IMR-90 (cell line): ENCODE measurements at regions not wholly inside any gene's neighbourhood (a gene's known extent, or its start where the extent isn't known, plus 50 kb on each side); places are given as distances from the start of the nearest gene placed in this dataset.
A peak's percentile ranks its signal among the peaks of the same experiment; 100 is the strongest.

Experiments used
- ATAC-seq: fragments of 200-7000 bp; cut with Tn5 transposase; 2 replicates; pipeline ENCODE4 v1.9.1; 2020; ENCODE audit warnings: low read depth, mild to moderate bottlenecking, moderate library complexity
- BruUV-seq: library from RNA; stranded (reverse); fragments of 400-500 nt; replicated peaks from 2 replicates; lab custom pipeline; 2021; lab: Mats Ljungman, UMichigan
- CTCF ChIA-PET: fragments of 300-600 bp; formaldehyde crosslinking; extraction: SDS; loops from one replicate; lab custom pipeline; 2021; ENCODE audit warnings: antibody characterized with exemption; lab: Yijun Ruan, JAX
- POLR2A ChIA-PET: fragments of 300-600 bp; sonication (Branson Sonifier 250); formaldehyde crosslinking; loops from one replicate; lab custom pipeline; 2022; ENCODE audit warnings: antibody characterized with exemption; ENCODE audit not compliant: unreplicated experiment; lab: Charles Lee
- DNase-seq: peaks from one replicate; pipeline ENCODE4 v3.0.0; 2013
- H2AFZ ChIP-seq: replicated peaks from 2 replicates; pipeline ENCODE3; 2013; ENCODE audit warnings: low read length, mild to moderate bottlenecking; ENCODE audit not compliant: poor library complexity
- H2AK5ac ChIP-seq: 2 replicates; pipeline ENCODE4 v1.6.1; 2013; ENCODE audit warnings: low read depth, low read length, inconsistent platforms
- H2AK9ac ChIP-seq: replicated peaks from 2 replicates; pipeline ENCODE3; 2013; ENCODE audit warnings: mild to moderate bottlenecking, low read depth, low read length, moderate library complexity; ENCODE audit not compliant: poor library complexity
- H2BK120ac ChIP-seq: 2 replicates; pipeline ENCODE4 v1.6.1; 2013; ENCODE audit warnings: low read depth, low read length, inconsistent platforms
- H2BK15ac ChIP-seq: 3 replicates; pipeline ENCODE4 v1.6.1; 2013; ENCODE audit warnings: low read depth, low read length, inconsistent platforms
- H2BK20ac ChIP-seq: 2 replicates; pipeline ENCODE4 v1.6.1; 2013; ENCODE audit warnings: low read depth, mild to moderate bottlenecking, inconsistent platforms, low read length, moderate library complexity
- H2BK5ac ChIP-seq: 2 replicates; pipeline ENCODE4 v1.6.1; 2013; ENCODE audit warnings: mild to moderate bottlenecking, low read depth, low read length, inconsistent platforms; ENCODE audit not compliant: poor library complexity, severe bottlenecking
- H3K14ac ChIP-seq: replicated peaks from 2 replicates; pipeline ENCODE4 v1.6.1; 2013; ENCODE audit warnings: low read depth, low read length, inconsistent platforms
- H3K18ac ChIP-seq: 2 replicates; pipeline ENCODE4 v1.6.1; 2013; ENCODE audit warnings: low read depth, low read length, control low read depth
- H3K23ac ChIP-seq: 2 replicates; pipeline ENCODE4 v1.6.1; 2013; ENCODE audit warnings: low read depth, low read length, inconsistent platforms
- H3K27ac ChIP-seq: 2 replicates; pipeline ENCODE4 v1.5.1; 2013; ENCODE audit warnings: mild to moderate bottlenecking, control low read depth, low read length; ENCODE audit not compliant: insufficient read depth
- H3K27me3 ChIP-seq: 2 replicates; pipeline ENCODE4 v1.6.1; 2013; ENCODE audit warnings: low read length; ENCODE audit not compliant: control insufficient read depth, insufficient read depth
- H3K36me3 ChIP-seq: 2 replicates; pipeline ENCODE4 v1.6.1; 2013; ENCODE audit warnings: low read length, mixed read lengths; ENCODE audit not compliant: control insufficient read depth, insufficient read depth
- H3K4ac ChIP-seq: 2 replicates; pipeline ENCODE4 v1.6.1; 2013; ENCODE audit warnings: low read depth, low read length, inconsistent platforms
- H3K4me1 ChIP-seq: 2 replicates; pipeline ENCODE4 v1.6.1; 2013; ENCODE audit warnings: low read length, mixed read lengths; ENCODE audit not compliant: control insufficient read depth, insufficient read depth
- H3K4me2 ChIP-seq: 2 replicates; pipeline ENCODE4 v1.6.1; 2013; ENCODE audit warnings: low read depth, mild to moderate bottlenecking, control low read depth, low read length, moderate library complexity
- H3K4me3 ChIP-seq: 2 replicates; pipeline ENCODE4 v1.5.1; 2013; ENCODE audit warnings: low read depth, mild to moderate bottlenecking, control low read depth, low read length, moderate library complexity; ENCODE audit not compliant: insufficient read depth
- H3K56ac ChIP-seq: 2 replicates; pipeline ENCODE4 v1.6.1; 2013; ENCODE audit warnings: low read length, inconsistent platforms; ENCODE audit not compliant: insufficient read depth; ENCODE audit errors: extremely low read depth
- H3K79me1 ChIP-seq, 2 experiments: 2 replicates each; pipeline ENCODE4 v1.6.1; 2013; ENCODE audit warnings: low read length in 2 of 2, inconsistent platforms in 1 of 2, low read depth in 1 of 2
- H3K9ac ChIP-seq: 2 replicates; pipeline ENCODE4 v1.6.1; 2013; ENCODE audit warnings: low read depth, low read length, control low read depth
- H3K9me1 ChIP-seq: 2 replicates; pipeline ENCODE4 v1.6.1; 2013; ENCODE audit warnings: low read length, inconsistent platforms; ENCODE audit not compliant: insufficient read depth
- H3K9me3 ChIP-seq: 2 replicates; pipeline ENCODE4 v1.6.1; 2013; ENCODE audit warnings: low read length; ENCODE audit not compliant: control insufficient read depth, insufficient read depth
- H4K20me1 ChIP-seq: 2 replicates; pipeline ENCODE4 v1.6.1; 2013; ENCODE audit warnings: low read length, inconsistent platforms; ENCODE audit not compliant: insufficient read depth
- H4K5ac ChIP-seq: 2 replicates; pipeline ENCODE4 v1.6.1; 2013; ENCODE audit warnings: mild to moderate bottlenecking, low read depth, low read length, control low read depth
- H4K8ac ChIP-seq, 2 experiments: 2 replicates each; pipeline ENCODE4 v1.6.1; 2013; ENCODE audit warnings: low read depth in 2 of 2, low read length in 2 of 2, control low read depth in 1 of 2, inconsistent platforms in 1 of 2
- H4K91ac ChIP-seq: 2 replicates; pipeline ENCODE4 v1.6.1; 2013; ENCODE audit warnings: low read depth, low read length, inconsistent platforms; ENCODE audit not compliant: insufficient read depth
- FOS ChIP-seq: fragments of 150-350 bp; IDR thresholded peaks from 2 replicates; pipeline ENCODE4 v1.6.1; 2016; ENCODE audit warnings: low read depth, low read length
- MAZ ChIP-seq: IDR thresholded peaks from 2 replicates; pipeline ENCODE4 v1.6.1; 2012; ENCODE audit warnings: low read depth, mild to moderate bottlenecking, low read length, improper control_type of control experiment, moderate library complexity, borderline replicate concordance
- NFE2L2 ChIP-seq: fragments of 150-350 bp; IDR thresholded peaks from 2 replicates; pipeline ENCODE4 v1.6.1; 2016; ENCODE audit warnings: low read depth, mild to moderate bottlenecking, low read length
- RAD21 ChIP-seq: IDR thresholded peaks from 2 replicates; pipeline ENCODE4 v1.6.1; 2012; ENCODE audit warnings: low read length, improper control_type of control experiment
- WGBS, 2 experiments: methylation state at CpG; one replicate each; pipeline versions ENCODE4 v1.1.5 to v1.1.7; 2013; ENCODE audit warnings: missing lambda C conversion rate in 2 of 2; ENCODE audit not compliant: insufficient read length in 1 of 2; ENCODE audit errors: extremely low coverage in 2 of 2; 5-methylcytosine and 5-hydroxymethylcytosine counted together
- dilution Hi-C: fragments of 300-500 bp; cut with HindIII; formaldehyde crosslinking; loops from one replicate; pipeline ENCODE4 v1.14.3; 2018; ENCODE audit warnings: low sequenced_read_pairs; ENCODE audit not compliant: unreplicated experiment
- in situ Hi-C: fragments of 300-500 bp; cut with MboI; formaldehyde crosslinking; loops from 3 replicates; pipeline ENCODE4 v1.14.3; 2019; ENCODE audit warnings: low sequenced_read_pairs, inconsistent platforms, mixed read lengths
- intact Hi-C: fragments of 100-400 bp; cut with micrococcal nuclease; formaldehyde crosslinking; loops from 2 replicates; pipeline ENCODE4 v1.10.0; 2022
- TF ChIP-seq, protein P1 (sequence below): fragments of 150-350 bp; IDR thresholded peaks from 2 replicates; pipeline ENCODE4 v1.6.1; 2017; ENCODE audit warnings: mild to moderate bottlenecking, antibody characterized with exemption, low read length, low read depth

DNA sequence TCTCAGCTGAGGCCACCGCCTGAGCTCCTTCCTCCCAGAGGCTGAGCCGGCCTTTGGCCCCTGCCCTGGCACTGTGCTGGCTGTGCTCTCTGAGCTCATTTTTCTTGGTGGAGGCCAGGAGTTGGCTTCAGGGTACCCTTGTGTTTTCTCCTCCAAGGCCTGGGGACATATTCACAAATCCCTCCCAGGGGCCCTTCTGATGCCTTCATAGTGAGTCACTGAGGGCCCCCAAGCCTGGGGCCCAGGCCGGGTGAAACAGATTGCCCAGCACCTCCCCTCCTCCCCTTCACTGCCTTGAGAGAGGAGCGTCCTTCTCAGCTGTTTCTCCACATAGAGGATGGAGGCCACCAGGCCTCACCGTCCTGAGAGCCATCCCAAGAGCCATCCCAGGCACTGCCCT, 105.8 kb downstream of the SIK1 start:
- ATAC-seq = peak; percentile 33
- Histone ChIP-seq H4K5ac (no peak overlapping the region), H2BK120ac (no peak overlapping the region), H4K91ac (peak overlapping the region; percentile 54), H3K14ac (no peak overlapping the region), H4K8ac (no peak overlapping the region), H4K20me1 (no peaks in the 10 kb centered on the region), H3K4me2 (no peak overlapping the region), H2BK20ac (no peak overlapping the region), H3K23ac (no peak overlapping the region), H3K9me1 (no peaks in the 10 kb centered on the region), H3K9me3 (peaks cover 10% of the 10 kb centered on the region), H3K4me3 (no peak overlapping the region), H3K36me3 (no peaks in the 10 kb centered on the region), H3K9ac (no peak overlapping the region), H2BK15ac (no peak overlapping the region), H2AK9ac (no peak overlapping the region), H2BK5ac (no peak overlapping the region), H3K79me1 (no peaks in the 10 kb centered on the region), H3K56ac (no peak overlapping the region), H3K27ac (no peak overlapping the region), H3K18ac (no peak overlapping the region), H3K4ac (no peak overlapping the region), H3K27me3 (peaks cover 10% of the 10 kb centered on the region), H2AK5ac (no peak overlapping the region; the same call in 1 of the 2 replicates), H2AFZ (peak overlapping the region; percentile 28), H3K4me1 (peaks cover 13% of the 10 kb centered on the region)
- TF ChIP-seq FOS (0 out of 2 replicates have a peak, but pooled peaks have one; percentile 6), NFE2L2 (no peak), RAD21 (no peak), MAZ (no peak)
- TF ChIP-seq, protein P1, sequence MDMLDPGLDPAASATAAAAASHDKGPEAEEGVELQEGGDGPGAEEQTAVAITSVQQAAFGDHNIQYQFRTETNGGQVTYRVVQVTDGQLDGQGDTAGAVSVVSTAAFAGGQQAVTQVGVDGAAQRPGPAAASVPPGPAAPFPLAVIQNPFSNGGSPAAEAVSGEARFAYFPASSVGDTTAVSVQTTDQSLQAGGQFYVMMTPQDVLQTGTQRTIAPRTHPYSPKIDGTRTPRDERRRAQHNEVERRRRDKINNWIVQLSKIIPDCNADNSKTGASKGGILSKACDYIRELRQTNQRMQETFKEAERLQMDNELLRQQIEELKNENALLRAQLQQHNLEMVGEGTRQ = no peak
- DNase-seq = peak; percentile 37
- intact Hi-C loops = no loop called here
- WGBS, 2 experiments = no CpG with 5 or more reads among the region's 5 CpGs
- dilution Hi-C loops = no loop called here
- ChIA-PET CTCF (interaction anchor here (0.6 kb wide), 1 partner anchor 29 kb away, joined by 4 read pairs; no protein-coding TSS in a partner anchor), POLR2A (no interaction called here)
- in situ Hi-C loops = loop anchor here (10.0 kb wide), 1 partner anchor 324 kb away; no protein-coding TSS in a partner anchor
- BruUV-seq = no TSS peak
